ENCODE measurements at regions not wholly inside any gene's neighbourhood (a gene's known extent, or its start where the extent isn't known, plus 50 kb on each side); places are given as distances from the start of the nearest gene placed in this dataset.

DNA sequence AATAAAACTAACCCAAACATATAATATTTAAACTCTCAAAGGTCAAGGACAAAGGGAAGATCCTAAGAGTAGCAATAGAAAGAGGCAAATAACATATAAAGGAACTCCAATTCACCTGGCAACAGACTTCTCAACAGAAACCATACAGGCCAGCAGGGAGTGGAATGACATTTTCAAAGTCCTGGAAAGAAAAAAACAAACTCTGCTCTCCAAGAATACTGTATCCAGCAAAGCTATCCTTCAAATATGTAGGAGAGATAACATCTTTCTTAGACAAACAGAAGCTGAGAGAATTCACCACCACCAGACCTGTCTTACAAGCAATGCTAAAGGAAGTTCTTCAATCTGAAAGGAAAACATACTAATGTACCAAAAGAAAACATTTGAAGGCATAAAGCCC lies 51.5 kb upstream of the TMEM158 start:
- no peaks in the 10 kb centered on the region for H3K36me3 ChIP-seq
- DNase-seq: no peak
- H3K27me3 ChIP-seq: no peaks in the 10 kb centered on the region
- no peak overlapping the region for H3K4me3 ChIP-seq
- H3K9me3 ChIP-seq: no peaks in the 10 kb centered on the region; the same call in 1 of the 2 replicates

- no peak for DNase-seq
- Histone ChIP-seq H3K36me3 (no peaks in the 10 kb centered on the region), H3K9me3 (no peaks in the 10 kb centered on the region; the same call in 1 of the 2 replicates), H3K27me3 (no peaks in the 10 kb centered on the region), H3K4me3 (no peak overlapping the region)
These were observed 54.1 kb upstream of the TMEM158 start for GRCh38 chr3:45280232-45280631.

GRCh38 chr3:45280971-45281370 lies 54.9 kb upstream of the TMEM158 start:
- Histone ChIP-seq H3K4me3 (no peak overlapping the region), H3K27me3 (no peaks in the 10 kb centered on the region), H3K9me3 (no peaks in the 10 kb centered on the region; the same call in 1 of the 2 replicates), H3K36me3 (no peaks in the 10 kb centered on the region)
- DNase-seq: no peak

DNA sequence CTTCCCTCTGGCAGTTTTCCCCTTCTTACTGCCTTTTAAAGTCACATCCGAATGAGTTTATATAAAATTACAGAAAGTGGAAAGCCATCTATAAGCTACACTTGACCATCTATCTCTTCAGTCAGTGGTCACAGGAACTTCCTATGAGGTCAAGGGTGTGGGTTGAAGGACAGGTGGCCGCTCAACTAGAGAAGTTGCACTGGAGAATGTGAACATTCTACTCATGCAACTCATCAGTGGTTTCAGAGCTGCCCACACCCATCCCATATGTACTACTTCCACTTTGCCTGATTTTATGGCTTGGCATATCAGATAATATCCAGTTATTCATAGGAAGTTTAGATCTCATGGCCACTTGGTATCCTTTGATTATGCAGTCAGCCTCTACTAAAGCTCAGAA lies 57.4 kb upstream of the TMEM158 start:
- DNase-seq: no peak
- Histone ChIP-seq H3K36me3 (no peaks in the 10 kb centered on the region), H3K27me3 (no peaks in the 10 kb centered on the region)

GRCh38 chr3:45297331-45297730 lies 71.2 kb upstream of the TMEM158 start:
- Histone ChIP-seq H3K9me3 (peaks cover 2% of the 10 kb centered on the region; the same call in 1 of the 2 replicates), H3K27me3 (no peaks in the 10 kb centered on the region), H3K36me3 (no peaks in the 10 kb centered on the region), H3K4me3 (no peak overlapping the region)
- DNase-seq: no peak

More for the DNA sequence above, 57.4 kb upstream of the TMEM158 start:
- Histone ChIP-seq H3K4me3 (no peak overlapping the region), H3K9me3 (no peaks in the 10 kb centered on the region; the same call in 1 of the 2 replicates)

DNA sequence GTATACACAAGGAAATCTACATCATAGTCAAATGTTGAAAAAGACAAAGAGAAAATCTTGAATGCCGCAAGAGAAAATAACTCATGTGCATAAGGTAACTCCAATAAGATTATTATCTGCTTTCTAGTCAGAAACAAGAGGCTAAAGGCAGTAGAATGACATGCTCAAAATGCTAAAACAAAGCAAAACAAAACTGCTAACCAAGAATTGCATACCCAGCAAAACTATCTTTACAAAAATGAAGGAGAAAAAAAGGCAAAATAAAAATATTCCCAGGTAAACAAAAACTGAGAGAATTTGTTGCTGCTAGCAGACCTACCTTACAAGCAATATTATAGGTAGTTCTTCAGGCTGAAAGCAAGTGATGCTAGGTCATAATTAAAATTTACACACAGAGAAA lies 76.4 kb upstream of the TMEM158 start:
- Histone ChIP-seq H3K9me3 (peaks cover 2% of the 10 kb centered on the region; the same call in 1 of the 2 replicates), H3K4me3 (no peak overlapping the region)

DNA sequence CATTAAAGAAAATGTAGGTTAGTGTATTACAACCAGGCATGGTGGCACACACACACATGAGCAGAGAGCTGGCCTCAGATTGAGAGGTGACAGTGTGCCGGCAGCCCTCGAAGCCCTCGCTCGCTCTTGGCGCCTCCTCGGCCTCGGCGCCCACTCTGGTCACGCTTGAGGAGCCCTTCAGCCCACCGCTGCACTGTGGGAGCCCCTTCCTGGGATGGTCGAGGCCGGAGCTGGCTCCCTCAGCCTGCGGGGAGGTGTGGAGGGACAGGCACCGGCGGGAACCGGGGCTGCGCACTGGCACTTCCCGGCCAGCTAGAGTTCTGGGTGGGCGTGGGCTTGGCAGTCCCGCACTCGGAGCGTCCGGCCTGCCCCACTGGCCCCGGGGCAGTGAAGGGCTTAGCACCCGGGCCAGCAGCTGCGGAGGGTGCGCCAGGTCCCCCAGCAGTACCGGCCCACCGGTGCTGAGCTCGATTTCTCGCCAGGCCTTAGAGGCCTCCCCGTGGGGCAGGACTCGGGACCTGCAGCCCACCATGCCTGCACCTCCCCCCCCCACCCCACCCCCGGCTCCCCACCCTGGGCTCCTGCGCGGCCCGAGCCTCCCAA lies 80.4 kb upstream of the TMEM158 start:
- Histone ChIP-seq H3K9me3 (peaks cover 2% of the 10 kb centered on the region; the same call in 1 of the 2 replicates), H3K4me3 (no peak overlapping the region), H3K27me3 (no peaks in the 10 kb centered on the region), H3K36me3 (no peaks in the 10 kb centered on the region)
- no peak for DNase-seq

More for the DNA sequence above, 76.4 kb upstream of the TMEM158 start:
- Histone ChIP-seq H3K27me3 (no peaks in the 10 kb centered on the region), H3K36me3 (no peaks in the 10 kb centered on the region)
- DNase-seq: no peak

DNA sequence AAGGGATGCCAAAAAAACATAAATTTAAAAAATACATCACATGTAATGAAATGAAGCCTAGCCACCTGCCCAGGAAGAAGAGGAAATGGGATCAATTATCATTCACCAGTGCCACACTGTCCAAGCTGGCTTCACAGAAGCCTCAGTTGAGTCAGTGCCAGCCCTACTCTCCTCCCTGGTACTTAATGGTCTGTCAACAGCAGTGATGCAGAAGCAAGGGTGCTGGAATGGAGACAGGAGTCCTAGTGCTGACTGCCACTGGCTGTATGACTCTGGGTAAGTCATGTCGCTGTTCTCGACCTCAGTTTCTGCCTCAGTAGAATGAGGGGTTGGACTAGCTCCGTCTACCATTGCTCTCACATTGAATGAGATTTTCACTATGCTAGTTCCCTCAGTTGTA lies 78.5 kb upstream of the LARS2 start:
- no peak for DNase-seq
- H3K27me3 ChIP-seq: no peaks in the 10 kb centered on the region

GRCh38 chr3:45311327-45311726 lies 77.0 kb upstream of the LARS2 start:
- DNase-seq: no peak
- H3K9me3 ChIP-seq: no peaks in the 10 kb centered on the region
- no peaks in the 10 kb centered on the region for H3K27me3 ChIP-seq
- no peak overlapping the region for H3K4me3 ChIP-seq
- H3K36me3 ChIP-seq: no peaks in the 10 kb centered on the region

More for the DNA sequence above, 78.5 kb upstream of the LARS2 start:
- Histone ChIP-seq H3K9me3 (no peaks in the 10 kb centered on the region), H3K4me3 (no peak overlapping the region), H3K36me3 (no peaks in the 10 kb centered on the region)

DNA sequence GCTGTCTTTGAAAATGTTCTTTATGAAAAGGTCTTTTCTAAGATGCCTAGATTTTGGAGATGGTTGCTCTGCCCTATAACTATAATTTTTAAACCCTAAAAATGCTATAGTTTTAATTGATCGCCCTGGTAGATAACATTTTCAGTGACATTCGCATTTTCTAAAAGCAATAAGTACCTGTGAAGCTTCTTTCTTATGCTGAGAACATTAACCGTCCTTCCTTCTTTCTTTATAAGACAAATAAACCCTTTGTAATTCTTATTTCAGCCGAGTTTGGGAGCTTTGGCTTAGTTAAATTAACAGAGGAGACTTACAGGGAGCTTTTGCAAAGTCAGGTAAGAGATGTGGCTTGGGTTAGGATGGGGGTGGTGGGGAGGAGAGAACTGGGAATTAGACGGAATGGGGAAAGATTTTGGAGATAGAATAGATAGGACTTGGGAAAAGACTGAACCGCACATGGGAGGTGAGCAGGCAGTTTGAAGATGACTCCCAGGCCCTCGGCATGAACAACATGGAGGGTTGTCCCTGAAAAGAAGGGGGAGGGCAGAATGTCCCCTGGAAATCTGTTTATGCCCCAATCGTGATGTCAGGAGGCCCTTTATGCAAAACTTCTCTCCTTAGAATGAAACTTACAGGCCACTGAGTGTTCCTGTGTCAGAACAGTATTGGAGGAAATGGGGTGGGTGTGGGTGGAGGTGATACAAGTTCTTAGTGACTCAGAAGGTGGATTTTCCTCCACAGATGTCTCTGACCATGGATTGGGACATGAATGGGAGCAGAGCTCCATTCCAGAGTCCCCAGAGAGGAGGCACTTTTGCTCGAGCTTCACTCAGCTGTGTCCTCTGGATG lies 76.2 kb upstream of the LARS2 start:
- no peaks in the 10 kb centered on the region for H3K36me3 ChIP-seq
- no peaks in the 10 kb centered on the region for H3K27me3 ChIP-seq
- DNase-seq: no peak
- no peak overlapping the region for H3K4me3 ChIP-seq
- no peaks in the 10 kb centered on the region for H3K9me3 ChIP-seq

DNA sequence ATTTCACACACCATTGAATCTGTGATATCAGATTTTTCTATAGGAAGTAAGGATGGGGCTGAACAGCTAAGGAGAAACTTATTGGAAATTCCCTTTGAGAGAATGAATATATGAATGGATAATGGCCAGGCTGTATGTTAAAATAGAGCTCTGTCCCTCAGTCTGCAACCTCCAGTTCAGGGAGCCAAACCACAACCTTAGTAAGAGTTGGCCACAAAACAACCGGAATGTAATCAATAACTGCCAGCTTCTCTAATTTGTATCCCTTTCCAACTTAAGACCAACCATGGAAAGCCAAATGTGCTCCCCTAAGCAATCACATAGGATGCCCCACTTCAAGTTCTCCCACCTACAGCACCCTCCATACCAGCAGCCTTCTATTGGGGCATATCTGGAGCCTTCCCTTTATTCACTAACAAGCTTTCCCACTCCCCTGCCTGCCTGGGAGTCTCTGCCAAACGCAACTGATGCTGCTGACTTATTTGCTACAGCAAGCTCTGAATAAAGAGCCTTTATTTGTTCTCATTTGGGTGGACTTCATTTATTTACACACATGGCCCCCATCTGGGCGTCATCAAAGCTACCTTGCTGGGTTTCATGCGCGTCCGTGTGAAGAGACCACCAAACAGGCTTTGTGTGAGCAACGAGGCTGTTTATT lies 75.4 kb upstream of the LARS2 start:
- H3K36me3 ChIP-seq: no peaks in the 10 kb centered on the region
- H3K27me3 ChIP-seq: no peaks in the 10 kb centered on the region
- H3K9me3 ChIP-seq: no peaks in the 10 kb centered on the region
- no peak for DNase-seq
- H3K4me3 ChIP-seq: no peak overlapping the region

- no peak overlapping the region for H3K4me3 ChIP-seq
- no peaks in the 10 kb centered on the region for H3K27me3 ChIP-seq
- DNase-seq: no peak
- H3K9me3 ChIP-seq: no peaks in the 10 kb centered on the region
- no peaks in the 10 kb centered on the region for H3K36me3 ChIP-seq
These were observed 74.5 kb upstream of the LARS2 start for GRCh38 chr3:45313743-45314403.

DNA sequence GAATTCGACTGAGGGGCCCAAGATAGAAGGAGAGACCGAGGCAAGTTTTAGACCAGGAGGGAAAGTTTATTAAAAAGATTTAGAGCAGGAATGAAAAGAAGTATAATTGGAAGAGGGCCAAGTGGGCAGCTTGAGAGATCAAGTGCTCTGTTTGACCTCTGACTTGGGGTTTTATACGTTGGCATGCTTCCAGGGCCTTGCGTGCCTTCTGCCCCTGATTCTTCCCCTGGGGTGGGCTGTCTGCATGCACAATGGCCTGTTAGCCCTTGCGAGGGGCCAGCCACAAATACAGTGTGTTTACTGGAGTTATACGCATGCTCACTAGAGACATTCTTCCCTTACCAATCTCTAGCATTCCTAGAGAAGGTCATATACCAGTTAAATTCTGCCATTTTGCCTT lies 70.7 kb upstream of the LARS2 start:
- no peaks in the 10 kb centered on the region for H3K9me3 ChIP-seq
- no peaks in the 10 kb centered on the region for H3K36me3 ChIP-seq
- H3K27me3 ChIP-seq: no peaks in the 10 kb centered on the region
- no peak overlapping the region for H3K4me3 ChIP-seq
- DNase-seq: no peak

DNA sequence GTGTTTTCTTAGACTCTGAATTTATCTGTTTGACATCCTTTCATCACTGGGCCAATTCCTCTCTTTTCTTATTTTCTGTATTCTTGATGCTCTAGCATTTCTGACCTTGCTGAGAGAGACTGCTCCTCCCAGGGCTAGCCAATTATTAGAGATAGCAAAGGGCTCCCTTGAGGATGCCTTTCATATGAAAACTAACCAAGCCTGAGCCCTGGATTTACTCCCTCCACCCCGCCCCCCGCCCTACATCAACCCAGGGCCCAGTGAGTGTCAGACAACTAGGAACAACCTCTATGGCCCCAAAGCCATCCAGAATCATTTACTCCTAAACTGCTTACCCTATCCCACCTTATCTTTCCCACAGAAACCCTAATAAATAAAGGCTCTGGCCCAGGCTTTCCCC lies 69.7 kb upstream of the LARS2 start:
- Histone ChIP-seq H3K9me3 (no peaks in the 10 kb centered on the region), H3K27me3 (no peaks in the 10 kb centered on the region), H3K36me3 (no peaks in the 10 kb centered on the region), H3K4me3 (no peak overlapping the region)
- no peak for DNase-seq

DNA sequence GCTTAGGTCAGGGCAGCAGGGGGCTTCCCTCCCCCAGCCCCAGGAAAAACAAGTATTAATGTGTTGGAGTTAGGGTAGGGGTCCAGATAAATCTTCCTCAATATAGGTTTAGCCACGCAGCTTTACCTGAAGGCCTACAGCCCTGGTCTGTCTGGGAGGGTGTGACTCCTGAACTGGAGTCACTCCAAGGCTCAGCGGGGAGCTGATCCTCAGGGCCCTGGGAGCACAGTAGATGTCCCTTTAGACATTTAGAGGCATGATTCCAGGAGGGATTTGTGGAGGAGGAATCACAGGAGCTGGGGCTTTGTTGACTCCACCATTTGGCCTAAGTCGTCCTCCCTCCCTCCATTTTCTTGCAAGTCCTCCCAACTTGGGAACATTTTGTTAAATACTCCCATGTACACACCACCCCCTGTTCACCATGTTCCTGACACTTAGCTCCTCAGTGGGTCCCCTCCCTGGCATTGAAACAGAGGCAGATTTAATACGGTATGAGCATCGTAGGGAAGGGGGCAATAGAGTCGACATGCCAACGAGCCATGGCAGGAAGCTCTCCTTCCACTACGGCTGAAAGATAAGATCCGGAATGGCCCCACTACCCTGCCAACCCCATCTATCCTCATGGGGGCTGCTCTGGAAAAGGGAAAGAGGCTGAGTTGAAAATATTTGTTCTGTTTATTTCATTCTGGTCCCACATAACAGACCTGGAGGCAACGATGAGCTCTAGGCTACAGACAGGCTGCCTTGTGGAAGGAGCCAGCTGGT lies 69.0 kb upstream of the LARS2 start:
- no peak for DNase-seq
- Histone ChIP-seq H3K4me3 (no peak overlapping the region), H3K27me3 (no peaks in the 10 kb centered on the region), H3K36me3 (no peaks in the 10 kb centered on the region), H3K9me3 (no peaks in the 10 kb centered on the region)

GRCh38 chr3:45319996-45320305 lies 68.4 kb upstream of the LARS2 start:
- Histone ChIP-seq H3K4me3 (no peak overlapping the region), H3K27me3 (no peaks in the 10 kb centered on the region), H3K36me3 (no peaks in the 10 kb centered on the region), H3K9me3 (no peaks in the 10 kb centered on the region)
- DNase-seq: no peak
